Ishikawa (cell line): ENCODE measurements at regions not wholly inside any gene's neighbourhood (a gene's known extent, or its start where the extent isn't known, plus 50 kb on each side); places are given as distances from the start of the nearest gene placed in this dataset.

Experiments used
- EP300 ChIP-seq: IDR thresholded peaks from 2 replicates; pipeline ENCODE4 v1.6.1; 2012; ENCODE audit warnings: borderline replicate concordance
- ZBTB7A ChIP-seq: IDR thresholded peaks from 2 replicates; pipeline ENCODE4 v1.6.1; 2012; ENCODE audit warnings: low read depth
- TF ChIP-seq, protein P1 (sequence below): IDR thresholded peaks from 2 replicates; pipeline ENCODE4 v1.6.1; 2012
- TF ChIP-seq, protein P2 (sequence below): IDR thresholded peaks from 2 replicates; pipeline ENCODE4 v1.6.1; 2012; ENCODE audit warnings: low read depth, mild to moderate bottlenecking

DNA sequence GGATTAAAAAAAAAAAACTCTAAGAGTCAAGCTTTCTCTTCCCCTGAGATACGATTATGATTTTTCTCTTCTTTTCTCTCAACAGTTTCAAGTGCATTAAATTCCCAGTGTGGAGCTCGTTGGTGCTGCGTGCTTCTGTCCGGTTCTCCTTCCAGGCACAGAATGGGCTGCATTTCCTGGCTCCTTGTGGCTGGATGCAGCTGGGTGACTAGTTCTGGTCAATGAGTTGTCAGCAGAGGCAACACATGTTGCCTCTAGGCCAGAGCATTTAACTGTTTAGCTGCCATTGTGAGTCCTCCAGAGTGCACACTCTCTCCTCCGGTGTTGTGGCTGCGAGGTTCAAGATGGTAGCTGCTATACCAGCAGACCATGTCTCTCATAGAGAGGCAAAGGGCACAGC is 312.9 kb downstream of the RRAGC start:
- TF ChIP-seq EP300 = no peak
- TF ChIP-seq, protein P1, sequence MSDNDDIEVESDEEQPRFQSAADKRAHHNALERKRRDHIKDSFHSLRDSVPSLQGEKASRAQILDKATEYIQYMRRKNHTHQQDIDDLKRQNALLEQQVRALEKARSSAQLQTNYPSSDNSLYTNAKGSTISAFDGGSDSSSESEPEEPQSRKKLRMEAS = no peak
- no peak for TF ChIP-seq ZBTB7A
- TF ChIP-seq, protein P2, sequence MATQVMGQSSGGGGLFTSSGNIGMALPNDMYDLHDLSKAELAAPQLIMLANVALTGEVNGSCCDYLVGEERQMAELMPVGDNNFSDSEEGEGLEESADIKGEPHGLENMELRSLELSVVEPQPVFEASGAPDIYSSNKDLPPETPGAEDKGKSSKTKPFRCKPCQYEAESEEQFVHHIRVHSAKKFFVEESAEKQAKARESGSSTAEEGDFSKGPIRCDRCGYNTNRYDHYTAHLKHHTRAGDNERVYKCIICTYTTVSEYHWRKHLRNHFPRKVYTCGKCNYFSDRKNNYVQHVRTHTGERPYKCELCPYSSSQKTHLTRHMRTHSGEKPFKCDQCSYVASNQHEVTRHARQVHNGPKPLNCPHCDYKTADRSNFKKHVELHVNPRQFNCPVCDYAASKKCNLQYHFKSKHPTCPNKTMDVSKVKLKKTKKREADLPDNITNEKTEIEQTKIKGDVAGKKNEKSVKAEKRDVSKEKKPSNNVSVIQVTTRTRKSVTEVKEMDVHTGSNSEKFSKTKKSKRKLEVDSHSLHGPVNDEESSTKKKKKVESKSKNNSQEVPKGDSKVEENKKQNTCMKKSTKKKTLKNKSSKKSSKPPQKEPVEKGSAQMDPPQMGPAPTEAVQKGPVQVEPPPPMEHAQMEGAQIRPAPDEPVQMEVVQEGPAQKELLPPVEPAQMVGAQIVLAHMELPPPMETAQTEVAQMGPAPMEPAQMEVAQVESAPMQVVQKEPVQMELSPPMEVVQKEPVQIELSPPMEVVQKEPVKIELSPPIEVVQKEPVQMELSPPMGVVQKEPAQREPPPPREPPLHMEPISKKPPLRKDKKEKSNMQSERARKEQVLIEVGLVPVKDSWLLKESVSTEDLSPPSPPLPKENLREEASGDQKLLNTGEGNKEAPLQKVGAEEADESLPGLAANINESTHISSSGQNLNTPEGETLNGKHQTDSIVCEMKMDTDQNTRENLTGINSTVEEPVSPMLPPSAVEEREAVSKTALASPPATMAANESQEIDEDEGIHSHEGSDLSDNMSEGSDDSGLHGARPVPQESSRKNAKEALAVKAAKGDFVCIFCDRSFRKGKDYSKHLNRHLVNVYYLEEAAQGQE = no peak
